SU-DHL-6 (cell line): ENCODE measurements at regions not wholly inside any gene's neighbourhood (a gene's known extent, or its start where the extent isn't known, plus 50 kb on each side); places are given as distances from the start of the nearest gene placed in this dataset.

Experiments used
- EZH2phosphoT487 ChIP-seq: fragments of 200-600 bp; sonication (generic), shearing (Covaris generic); conservative IDR thresholded peaks from 2 replicates; pipeline ENCODE4 v1.6.1; 2018; ENCODE audit warnings: mild to moderate bottlenecking, antibody characterized with exemption, low read length, moderate library complexity, mixed read lengths
- TF ChIP-seq, protein P1 (sequence below): fragments of 200-600 bp; sonication (generic); IDR thresholded peaks from one replicate; pipeline ENCODE4 v1.5.1; 2017; ENCODE audit warnings: antibody characterized with exemption, mild to moderate bottlenecking, low read length, moderate library complexity; ENCODE audit not compliant: insufficient read depth, poor library complexity, severe bottlenecking

DNA sequence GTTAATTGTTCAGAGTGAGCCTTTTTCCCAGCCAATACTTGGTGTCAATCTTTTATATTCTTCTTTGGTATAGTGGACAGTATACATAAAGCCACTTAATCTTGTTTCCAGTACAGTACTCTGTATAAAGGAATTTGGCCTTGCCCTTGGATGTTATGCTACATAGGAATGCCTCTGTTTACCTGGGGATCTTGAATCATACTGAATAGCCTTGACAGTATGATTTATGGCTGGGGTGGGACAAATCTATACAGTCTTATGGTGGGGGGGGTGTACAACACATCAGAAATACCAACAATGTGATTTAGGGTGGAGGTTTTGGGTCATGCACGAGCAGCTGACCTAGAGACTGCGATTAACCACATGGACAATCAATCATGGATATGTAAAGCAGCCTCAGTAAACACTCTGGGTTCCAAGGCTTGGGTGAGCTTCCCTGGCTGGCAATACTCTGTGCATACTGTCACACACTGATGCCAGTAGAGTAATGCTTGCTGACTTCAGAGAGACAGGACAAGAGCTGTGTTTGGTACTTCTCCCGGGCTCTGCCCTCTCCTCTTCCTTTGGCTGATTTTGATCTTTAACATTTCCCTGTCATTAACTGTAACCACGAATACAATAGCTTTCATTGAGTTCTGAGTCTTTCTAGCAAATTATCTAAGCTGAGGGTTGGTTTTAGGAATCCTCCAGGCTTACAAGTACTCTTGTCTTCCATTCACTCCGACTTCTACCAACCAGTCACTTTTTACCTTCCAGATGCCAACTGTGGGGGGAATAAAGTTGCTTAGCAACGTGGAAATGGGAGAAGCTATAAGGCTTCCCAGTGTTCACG lies 84.6 kb downstream of the IARS1 start:
- TF ChIP-seq, protein P1, sequence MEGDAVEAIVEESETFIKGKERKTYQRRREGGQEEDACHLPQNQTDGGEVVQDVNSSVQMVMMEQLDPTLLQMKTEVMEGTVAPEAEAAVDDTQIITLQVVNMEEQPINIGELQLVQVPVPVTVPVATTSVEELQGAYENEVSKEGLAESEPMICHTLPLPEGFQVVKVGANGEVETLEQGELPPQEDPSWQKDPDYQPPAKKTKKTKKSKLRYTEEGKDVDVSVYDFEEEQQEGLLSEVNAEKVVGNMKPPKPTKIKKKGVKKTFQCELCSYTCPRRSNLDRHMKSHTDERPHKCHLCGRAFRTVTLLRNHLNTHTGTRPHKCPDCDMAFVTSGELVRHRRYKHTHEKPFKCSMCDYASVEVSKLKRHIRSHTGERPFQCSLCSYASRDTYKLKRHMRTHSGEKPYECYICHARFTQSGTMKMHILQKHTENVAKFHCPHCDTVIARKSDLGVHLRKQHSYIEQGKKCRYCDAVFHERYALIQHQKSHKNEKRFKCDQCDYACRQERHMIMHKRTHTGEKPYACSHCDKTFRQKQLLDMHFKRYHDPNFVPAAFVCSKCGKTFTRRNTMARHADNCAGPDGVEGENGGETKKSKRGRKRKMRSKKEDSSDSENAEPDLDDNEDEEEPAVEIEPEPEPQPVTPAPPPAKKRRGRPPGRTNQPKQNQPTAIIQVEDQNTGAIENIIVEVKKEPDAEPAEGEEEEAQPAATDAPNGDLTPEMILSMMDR: no peak
- no peak for TF ChIP-seq EZH2phosphoT487
